ENCODE measurements at regions not wholly inside any gene's neighbourhood (a gene's known extent, or its start where the extent isn't known, plus 50 kb on each side); places are given as distances from the start of the nearest gene placed in this dataset.

- TF ChIP-seq, protein P1, sequence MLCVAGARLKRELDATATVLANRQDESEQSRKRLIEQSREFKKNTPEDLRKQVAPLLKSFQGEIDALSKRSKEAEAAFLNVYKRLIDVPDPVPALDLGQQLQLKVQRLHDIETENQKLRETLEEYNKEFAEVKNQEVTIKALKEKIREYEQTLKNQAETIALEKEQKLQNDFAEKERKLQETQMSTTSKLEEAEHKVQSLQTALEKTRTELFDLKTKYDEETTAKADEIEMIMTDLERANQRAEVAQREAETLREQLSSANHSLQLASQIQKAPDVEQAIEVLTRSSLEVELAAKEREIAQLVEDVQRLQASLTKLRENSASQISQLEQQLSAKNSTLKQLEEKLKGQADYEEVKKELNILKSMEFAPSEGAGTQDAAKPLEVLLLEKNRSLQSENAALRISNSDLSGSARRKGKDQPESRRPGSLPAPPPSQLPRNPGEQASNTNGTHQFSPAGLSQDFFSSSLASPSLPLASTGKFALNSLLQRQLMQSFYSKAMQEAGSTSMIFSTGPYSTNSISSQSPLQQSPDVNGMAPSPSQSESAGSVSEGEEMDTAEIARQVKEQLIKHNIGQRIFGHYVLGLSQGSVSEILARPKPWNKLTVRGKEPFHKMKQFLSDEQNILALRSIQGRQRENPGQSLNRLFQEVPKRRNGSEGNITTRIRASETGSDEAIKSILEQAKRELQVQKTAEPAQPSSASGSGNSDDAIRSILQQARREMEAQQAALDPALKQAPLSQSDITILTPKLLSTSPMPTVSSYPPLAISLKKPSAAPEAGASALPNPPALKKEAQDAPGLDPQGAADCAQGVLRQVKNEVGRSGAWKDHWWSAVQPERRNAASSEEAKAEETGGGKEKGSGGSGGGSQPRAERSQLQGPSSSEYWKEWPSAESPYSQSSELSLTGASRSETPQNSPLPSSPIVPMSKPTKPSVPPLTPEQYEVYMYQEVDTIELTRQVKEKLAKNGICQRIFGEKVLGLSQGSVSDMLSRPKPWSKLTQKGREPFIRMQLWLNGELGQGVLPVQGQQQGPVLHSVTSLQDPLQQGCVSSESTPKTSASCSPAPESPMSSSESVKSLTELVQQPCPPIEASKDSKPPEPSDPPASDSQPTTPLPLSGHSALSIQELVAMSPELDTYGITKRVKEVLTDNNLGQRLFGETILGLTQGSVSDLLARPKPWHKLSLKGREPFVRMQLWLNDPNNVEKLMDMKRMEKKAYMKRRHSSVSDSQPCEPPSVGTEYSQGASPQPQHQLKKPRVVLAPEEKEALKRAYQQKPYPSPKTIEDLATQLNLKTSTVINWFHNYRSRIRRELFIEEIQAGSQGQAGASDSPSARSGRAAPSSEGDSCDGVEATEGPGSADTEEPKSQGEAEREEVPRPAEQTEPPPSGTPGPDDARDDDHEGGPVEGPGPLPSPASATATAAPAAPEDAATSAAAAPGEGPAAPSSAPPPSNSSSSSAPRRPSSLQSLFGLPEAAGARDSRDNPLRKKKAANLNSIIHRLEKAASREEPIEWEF (IDR thresholded peaks at IDR 0.05; ENCODE audit: insufficient replicate concordance, low read depth, low read length): peak; percentile 56
- no peak for TF ChIP-seq HDAC6 (IDR thresholded peaks at IDR 0.05; ENCODE audit: unreplicated experiment)
- TF ChIP-seq USF1 (IDR thresholded peaks at IDR 0.05; ENCODE audit: borderline replicate concordance, extremely low read length, insufficient read depth, low read depth, low read length): no peak
These were observed 82.5 kb upstream of the SP4 start (continued) for GRCh38 chr7:21345361-21345760.

DNA sequence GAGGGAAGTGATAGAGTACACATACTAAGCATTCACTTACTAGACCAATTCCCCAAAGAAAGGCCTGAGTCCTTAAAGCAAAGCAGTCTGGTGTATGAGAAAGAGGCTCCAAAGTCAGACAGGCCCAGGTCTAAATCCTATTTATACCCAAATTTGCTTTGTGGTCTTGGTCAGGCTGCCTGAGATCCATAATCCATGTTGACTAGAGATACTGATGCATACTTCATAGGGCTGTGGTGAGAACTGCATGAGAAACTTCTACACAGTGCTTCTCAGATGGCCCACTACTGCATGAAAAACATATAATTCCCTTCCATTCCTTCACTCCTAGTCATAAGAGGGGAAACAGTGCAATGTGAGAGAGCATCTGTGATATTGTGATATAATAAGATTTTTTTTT, 81.6 kb upstream of the SP4 start:
- Histone ChIP-seq H4K20me1 (ENCODE audit: control insufficient read depth, insufficient read depth) (no peaks in the 10 kb centered on the region), H3K4me2 (ENCODE audit: control insufficient read depth, insufficient read depth) (no peak overlapping the region), H2AFZ (ENCODE audit: control insufficient read depth, low read depth, low read length) (peak overlapping the region; percentile 50), H3K79me2 (ENCODE audit: control insufficient read depth, insufficient read depth, low read length) (no peaks in the 10 kb centered on the region), H3K9ac (ENCODE audit: control insufficient read depth, insufficient read depth, low read length) (peak overlapping the region; percentile 35; the same call in 1 of the 2 replicates), H3K36me3 (ENCODE audit: control insufficient read depth in 2 of 2, insufficient read depth in 2 of 2, low read length in 1 of 2) (no peaks in the 10 kb centered on the region), H3K4me1 (ENCODE audit: control insufficient read depth, insufficient read depth, low read length) (peaks cover 27% of the 10 kb centered on the region), H3K27ac (ENCODE audit: control insufficient read depth, insufficient read depth) (peak overlapping the region; percentile 83), H3K27me3 (replicated peaks in 1 of 2; ENCODE audit: control insufficient read depth in 2 of 2, insufficient read depth in 2 of 2, low read length in 1 of 2) (no peaks in the 10 kb centered on the region), H3K4me3 (no peak overlapping the region), H3K9me3 (replicated peaks; ENCODE audit: control insufficient read depth, insufficient read depth, low read length) (peaks cover 9% of the 10 kb centered on the region)
- POLR2A ChIA-PET: interaction anchor here (0.5 to 1.4 kb wide), 5 partner anchors 9 to 620 kb away, joined by 3 to 4 read pairs (median 3); no protein-coding TSS in a partner anchor
- RAD21 ChIA-PET (ENCODE audit: unreplicated experiment): interaction anchor here (0.6 to 2.9 kb wide), 11 partner anchors 8 to 221 kb away, joined by 3 to 18 read pairs (median 6); no protein-coding TSS in a partner anchor
- peak; percentile 56 for ATAC-seq
- in situ Hi-C loops (cut with MboI): no loop called here
- no TSS peak for BruUV-seq (replicated peaks)
- DNase-seq (ENCODE audit: low read depth, low spot score): peak; percentile 30
- TF ChIP-seq BCL3 (IDR thresholded peaks at IDR 0.05; ENCODE audit: borderline replicate concordance, insufficient read depth, low read depth, low read length, poor library complexity, severe bottlenecking) (peak; percentile 63), MEF2B (IDR thresholded peaks at IDR 0.05; ENCODE audit: partially characterized antibody, poor library complexity, severe bottlenecking) (peak; percentile 47), RELA (IDR thresholded peaks at IDR 0.05; ENCODE audit: borderline replicate concordance, partially characterized antibody) (no peak), ATF3 (IDR thresholded peaks at IDR 0.05; ENCODE audit: borderline replicate concordance, extremely low read depth, low read depth, low read length) (no peak), NFIC (IDR thresholded peaks at IDR 0.05; ENCODE audit: low read depth, low read length) (no peak), RAD21 (IDR thresholded peaks at IDR 0.05; ENCODE audit: insufficient read depth, low read depth, low read length) (0 out of 2 replicates have a peak, but pooled peaks have one; percentile 2), RUNX3 (IDR thresholded peaks at IDR 0.05; ENCODE audit: low read length) (peak; percentile 52)
- CTCF ChIA-PET: interaction anchor here (0.5 to 1.8 kb wide), 9 partner anchors 9 to 1106 kb away, joined by 3 to 4 read pairs (median 3); no protein-coding TSS in a partner anchor
- intact Hi-C loops (cut with micrococcal nuclease; ENCODE audit: unreplicated experiment): no loop called here
- FAIRE-seq: no peak
- SMC1A ChIA-PET (ENCODE audit: uncharacterized antibody, unreplicated experiment): interaction anchor here (0.7 to 4.4 kb wide), 11 partner anchors 10 to 970 kb away, joined by 3 to 34 read pairs (median 5); no protein-coding TSS in a partner anchor
